Osteoblast (primary cell): ENCODE measurements at regions not wholly inside any gene's neighbourhood (a gene's known extent, or its start where the extent isn't known, plus 50 kb on each side); places are given as distances from the start of the nearest gene placed in this dataset.

Source experiments
- DNase-seq: peaks from one replicate; pipeline ENCODE4 v3.0.0; 2011; ENCODE audit warnings: low spot score, mixed read lengths; ENCODE audit not compliant: insufficient read length; ENCODE audit errors: missing footprints
- H2AFZ ChIP-seq: 2 replicates; pipeline ENCODE4 v1.6.0; 2011; ENCODE audit warnings: mild to moderate bottlenecking, low read length
- H3K27ac ChIP-seq: 2 replicates; pipeline ENCODE4 v1.5.1; 2011; ENCODE audit warnings: mild to moderate bottlenecking, low read depth, low read length, moderate library complexity
- H3K27me3 ChIP-seq: 2 replicates; pipeline ENCODE4 v1.6.0; 2012; ENCODE audit warnings: mild to moderate bottlenecking, control low read depth, inconsistent platforms, low read length, moderate library complexity; ENCODE audit not compliant: insufficient read depth
- H3K36me3 ChIP-seq: 2 replicates; pipeline ENCODE4 v1.5.1; 2011; ENCODE audit warnings: mild to moderate bottlenecking, low read length, control low read depth, moderate library complexity; ENCODE audit not compliant: insufficient read depth
- H3K4me1 ChIP-seq: 2 replicates; pipeline ENCODE4 v1.5.1; 2011; ENCODE audit warnings: mild to moderate bottlenecking, low read length, control low read depth, moderate library complexity; ENCODE audit not compliant: insufficient read depth
- H3K4me2 ChIP-seq: 2 replicates; pipeline ENCODE4 v1.6.0; 2011; ENCODE audit warnings: mild to moderate bottlenecking, low read length; ENCODE audit not compliant: insufficient read depth
- H3K4me3 ChIP-seq: fragments of 200-600 bp; sonication (generic); 3 replicates; pipeline ENCODE4 v1.5.1; 2012; ENCODE audit warnings: mild to moderate bottlenecking, low read length, inconsistent platforms; ENCODE audit not compliant: insufficient read depth
- H3K79me2 ChIP-seq: 2 replicates; pipeline ENCODE4 v1.6.0; 2012; ENCODE audit warnings: mild to moderate bottlenecking, low read length, control low read depth, inconsistent platforms; ENCODE audit not compliant: insufficient read depth
- H3K9me3 ChIP-seq: 2 replicates; pipeline ENCODE4 v1.5.1; 2011; ENCODE audit warnings: low read depth, low read length, control low read depth
- H4K20me1 ChIP-seq: 2 replicates; pipeline ENCODE4 v1.6.0; 2012; ENCODE audit warnings: mild to moderate bottlenecking, low read length, control low read depth; ENCODE audit not compliant: insufficient read depth
- TF ChIP-seq, protein P1 (sequence below): IDR thresholded peaks from 2 replicates; pipeline ENCODE4 v1.5.1; 2011; ENCODE audit warnings: mild to moderate bottlenecking, low read depth, low read length, moderate library complexity; ENCODE audit errors: extremely low read depth

DNA sequence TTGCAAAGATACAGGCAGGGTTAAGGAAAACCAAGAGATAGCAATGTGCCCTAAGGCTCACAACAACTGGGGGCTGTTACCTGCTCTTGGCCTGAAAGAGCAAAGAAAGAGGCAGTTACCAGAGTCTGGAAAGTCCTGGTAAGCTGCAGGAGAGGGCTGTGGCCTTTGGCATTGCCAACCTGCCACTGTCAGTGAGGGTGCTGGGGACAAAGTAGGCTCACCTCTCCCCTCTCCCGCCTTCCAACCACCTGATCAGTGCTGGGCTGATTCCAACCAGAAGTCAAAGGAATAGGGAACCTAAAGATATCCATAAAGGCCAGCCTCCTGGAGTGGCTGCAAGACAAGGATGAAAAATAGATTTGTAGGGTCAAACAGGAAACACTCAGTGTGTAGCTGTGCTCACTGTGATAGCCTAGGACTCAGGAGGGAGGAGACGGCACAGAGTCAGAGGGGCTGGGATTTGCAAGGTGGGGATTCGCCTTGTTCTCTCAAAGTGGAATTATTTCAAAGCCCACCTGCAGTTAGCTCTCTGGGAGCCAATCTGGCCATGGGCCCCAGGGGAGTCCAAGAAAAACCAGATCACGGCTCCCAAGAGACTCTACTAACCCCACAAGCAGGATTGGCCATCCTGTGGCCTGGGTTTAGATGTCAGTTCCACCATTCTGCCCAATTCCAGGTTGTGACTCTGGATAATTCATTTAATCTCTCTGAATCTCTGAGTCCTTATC is 204.0 kb upstream of the BCL6 start:
- peaks cover 27% of the 10 kb centered on the region for H3K4me1 ChIP-seq
- no peak overlapping the region for H3K4me2 ChIP-seq
- TF ChIP-seq, protein P1, sequence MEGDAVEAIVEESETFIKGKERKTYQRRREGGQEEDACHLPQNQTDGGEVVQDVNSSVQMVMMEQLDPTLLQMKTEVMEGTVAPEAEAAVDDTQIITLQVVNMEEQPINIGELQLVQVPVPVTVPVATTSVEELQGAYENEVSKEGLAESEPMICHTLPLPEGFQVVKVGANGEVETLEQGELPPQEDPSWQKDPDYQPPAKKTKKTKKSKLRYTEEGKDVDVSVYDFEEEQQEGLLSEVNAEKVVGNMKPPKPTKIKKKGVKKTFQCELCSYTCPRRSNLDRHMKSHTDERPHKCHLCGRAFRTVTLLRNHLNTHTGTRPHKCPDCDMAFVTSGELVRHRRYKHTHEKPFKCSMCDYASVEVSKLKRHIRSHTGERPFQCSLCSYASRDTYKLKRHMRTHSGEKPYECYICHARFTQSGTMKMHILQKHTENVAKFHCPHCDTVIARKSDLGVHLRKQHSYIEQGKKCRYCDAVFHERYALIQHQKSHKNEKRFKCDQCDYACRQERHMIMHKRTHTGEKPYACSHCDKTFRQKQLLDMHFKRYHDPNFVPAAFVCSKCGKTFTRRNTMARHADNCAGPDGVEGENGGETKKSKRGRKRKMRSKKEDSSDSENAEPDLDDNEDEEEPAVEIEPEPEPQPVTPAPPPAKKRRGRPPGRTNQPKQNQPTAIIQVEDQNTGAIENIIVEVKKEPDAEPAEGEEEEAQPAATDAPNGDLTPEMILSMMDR: no peak
- DNase-seq: no peak
- no peak overlapping the region for H3K4me3 ChIP-seq
- H2AFZ ChIP-seq: no peak overlapping the region
- H3K79me2 ChIP-seq: no peaks in the 10 kb centered on the region
- H3K36me3 ChIP-seq: no peaks in the 10 kb centered on the region
- H3K9me3 ChIP-seq: no peaks in the 10 kb centered on the region
- H3K27me3 ChIP-seq: no peaks in the 10 kb centered on the region
- H3K27ac ChIP-seq: no peak overlapping the region
- no peaks in the 10 kb centered on the region for H4K20me1 ChIP-seq

DNA sequence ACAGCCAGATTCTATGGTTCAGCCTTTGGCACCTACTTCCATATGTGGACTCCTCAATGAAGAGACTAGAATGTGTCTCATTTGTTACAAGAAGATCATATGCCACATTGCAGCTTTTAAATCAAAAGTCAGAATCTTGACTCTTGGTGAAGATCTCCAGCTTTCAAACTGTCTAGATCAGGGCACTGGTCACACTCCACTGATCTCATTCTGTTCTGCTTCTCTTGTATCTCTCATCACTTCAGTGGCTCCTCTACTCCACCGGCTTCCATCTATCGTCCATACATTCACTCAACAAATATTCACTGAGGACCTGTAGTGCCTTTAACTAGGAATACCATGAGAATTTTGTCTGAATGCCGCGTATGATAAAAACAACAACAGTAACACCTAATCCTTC is 203.3 kb upstream of the LPP start:
- TF ChIP-seq, protein P1: no peak
- no peaks in the 10 kb centered on the region for H3K9me3 ChIP-seq

DNA sequence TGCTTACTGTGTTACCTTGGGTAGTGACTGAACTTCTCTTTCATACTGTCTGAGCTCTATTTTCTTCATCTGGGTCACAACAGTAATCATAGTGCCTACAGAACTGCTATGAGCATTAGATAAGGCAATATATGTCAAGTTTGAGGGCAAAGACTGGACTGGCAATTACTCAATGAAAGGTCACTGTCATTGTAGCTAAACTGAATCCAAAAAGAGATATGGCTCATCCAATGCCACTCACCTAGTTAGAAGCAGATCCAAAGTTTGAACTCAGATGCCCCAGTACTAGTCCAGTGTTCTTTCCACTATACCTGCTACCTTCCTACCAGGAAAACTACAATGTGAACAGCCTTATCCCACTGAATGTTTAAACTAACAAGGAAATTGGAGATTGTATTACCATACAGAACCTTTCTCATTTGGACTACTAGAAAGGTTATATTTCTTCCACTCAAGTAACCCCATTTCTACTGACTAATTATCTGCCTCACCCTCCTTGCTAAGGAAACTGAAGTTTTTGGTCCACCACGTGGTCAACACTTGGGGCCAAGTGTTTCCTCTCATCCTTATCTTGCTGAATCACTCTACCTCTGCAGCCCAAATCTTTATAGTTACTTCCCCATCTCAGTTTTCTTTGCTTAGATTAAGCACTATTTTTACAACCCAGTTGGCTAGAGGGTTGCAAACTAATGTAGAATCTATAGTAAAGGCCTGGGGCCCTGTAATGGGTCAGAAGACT is 202.3 kb upstream of the LPP start:
- Histone ChIP-seq H2AFZ (no peak overlapping the region), H3K4me1 (peaks cover 33% of the 10 kb centered on the region), H4K20me1 (no peaks in the 10 kb centered on the region), H3K4me3 (no peak overlapping the region), H3K9me3 (no peaks in the 10 kb centered on the region), H3K79me2 (no peaks in the 10 kb centered on the region), H3K27me3 (no peaks in the 10 kb centered on the region), H3K4me2 (no peak overlapping the region), H3K36me3 (no peaks in the 10 kb centered on the region), H3K27ac (no peak overlapping the region)
- DNase-seq: no peak
- TF ChIP-seq, protein P1: no peak

More for the DNA sequence above, 203.3 kb upstream of the LPP start:
- Histone ChIP-seq H3K79me2 (no peaks in the 10 kb centered on the region), H2AFZ (no peak overlapping the region), H3K4me2 (no peak overlapping the region), H3K36me3 (no peaks in the 10 kb centered on the region), H3K27ac (no peak overlapping the region), H3K4me3 (no peak overlapping the region), H4K20me1 (no peaks in the 10 kb centered on the region), H3K27me3 (no peaks in the 10 kb centered on the region), H3K4me1 (peaks cover 38% of the 10 kb centered on the region)
- no peak for DNase-seq

DNA sequence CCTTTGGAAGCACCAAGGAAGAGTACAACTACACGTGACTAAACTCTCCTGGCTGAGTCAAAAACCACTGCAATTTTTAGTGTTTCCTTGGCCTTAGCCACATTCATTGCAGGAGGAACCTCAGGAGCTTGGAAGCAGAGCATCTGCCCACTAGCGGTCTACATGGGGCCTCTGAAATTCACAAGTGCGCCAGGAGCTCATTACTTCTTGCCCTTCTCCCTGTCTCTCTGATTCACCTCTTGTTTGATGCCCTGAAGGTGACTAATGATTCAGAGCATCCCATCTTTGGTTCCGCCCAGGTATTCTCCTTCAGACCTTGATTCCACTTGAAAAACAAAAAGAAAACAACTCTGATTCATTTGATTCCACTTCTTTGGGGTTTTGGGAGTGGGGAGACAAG is 201.1 kb upstream of the LPP start:
- no peak overlapping the region for H3K4me2 ChIP-seq
- no peaks in the 10 kb centered on the region for H3K9me3 ChIP-seq
- H2AFZ ChIP-seq: no peak overlapping the region
- H3K4me3 ChIP-seq: no peak overlapping the region
- H3K27ac ChIP-seq: no peak overlapping the region
- no peak for DNase-seq
- no peaks in the 10 kb centered on the region for H4K20me1 ChIP-seq
- peaks cover 29% of the 10 kb centered on the region for H3K4me1 ChIP-seq
- TF ChIP-seq, protein P1: no peak
- no peaks in the 10 kb centered on the region for H3K36me3 ChIP-seq
- no peaks in the 10 kb centered on the region for H3K27me3 ChIP-seq
- no peaks in the 10 kb centered on the region for H3K79me2 ChIP-seq
